HepG2 (cell line): ENCODE measurements at regions not wholly inside any gene's neighbourhood (a gene's known extent, or its start where the extent isn't known, plus 50 kb on each side); places are given as distances from the start of the nearest gene placed in this dataset.

Experiments used
- ATAC-seq: fragments of 200-7000 bp; cut with Tn5 transposase; 3 replicates; pipeline ENCODE4 v1.9.1; 2020; ENCODE audit warnings: mild to moderate bottlenecking, moderate library complexity
- BruUV-seq: library from RNA; stranded (reverse); fragments of 400-500 nt; replicated peaks from 2 replicates; lab custom pipeline; 2021; lab: Mats Ljungman, UMichigan
- CTCF ChIA-PET: fragments of 300-600 bp; formaldehyde crosslinking; extraction: SDS; loops from one replicate; lab custom pipeline; 2021; ENCODE audit warnings: low total read pairs, inconsistent platforms, low intra/inter-chr PET ratio; lab: Yijun Ruan, JAX
- POLR2A ChIA-PET: fragments of 350-600 bp; sonication (Branson Sonifier 250); formaldehyde crosslinking; loops from one replicate; lab custom pipeline; 2020; ENCODE audit warnings: antibody characterized with exemption, inconsistent platforms; lab: Yijun Ruan, JAX
- DNase-seq: peaks from one replicate; pipeline ENCODE4 v3.0.0-alpha.2; 2015; ENCODE audit warnings: low spot score
- FAIRE-seq: peaks from 3 replicates; lab custom pipeline; 2011; peaks lifted over from hg19 to GRCh38; lab: Jason Lieb, UNC
- H2AFZ ChIP-seq: one replicate; pipeline ENCODE4 v1.6.1; 2011; ENCODE audit warnings: low read length, inconsistent platforms
- H3K27ac ChIP-seq: fragments of 300-600 bp; 3 replicates; pipeline ENCODE4 v1.8.0; 2011; ENCODE audit warnings: mixed run types, mild to moderate bottlenecking, mixed read lengths, low read length, inconsistent platforms; ENCODE audit not compliant: insufficient read depth; ENCODE audit errors: extremely low read length
- H3K27me3 ChIP-seq, 2 experiments: fragments of 200-600 bp in 1 of 2; 2 replicates in 1 of 2; 3 replicates in 1 of 2; pipeline versions ENCODE4 v1.6.0 to v1.8.0; 2011; ENCODE audit warnings: low read length in 2 of 2, mild to moderate bottlenecking in 2 of 2, moderate library complexity in 2 of 2, inconsistent platforms in 1 of 2; ENCODE audit not compliant: insufficient read depth in 2 of 2, control insufficient read depth in 1 of 2
- H3K36me3 ChIP-seq, 2 experiments: fragments of 200-600 bp in 1 of 2; replicated peaks in 1 of 2; 2 replicates in 1 of 2; 3 replicates in 1 of 2; pipeline versions ENCODE4 v1.5.1 to v1.8.0; 2011; ENCODE audit warnings: low read length in 2 of 2, inconsistent platforms in 1 of 2; ENCODE audit not compliant: insufficient read depth in 2 of 2, control insufficient read depth in 1 of 2
- H3K4me1 ChIP-seq: 2 replicates; pipeline ENCODE4 v1.5.1; 2012; ENCODE audit warnings: low read length, inconsistent platforms; ENCODE audit not compliant: insufficient read depth
- H3K4me2 ChIP-seq: 2 replicates; pipeline ENCODE4 v1.6.0; 2011; ENCODE audit warnings: low read depth, low read length, inconsistent platforms
- H3K4me3 ChIP-seq, 3 experiments: fragments of 200-600 bp in 1 of 3; sonication (generic), shearing (Covaris generic) in 1 of 3; replicated peaks in 1 of 3; 2 replicates each; pipeline ENCODE4 v1.5.1; 2011 to 2016; ENCODE audit warnings: low read length in 3 of 3, inconsistent platforms in 2 of 3, low read depth in 2 of 3, mild to moderate bottlenecking in 2 of 3, control low read depth in 1 of 3, mixed read lengths in 1 of 3; ENCODE audit not compliant: insufficient read depth in 1 of 3
- H3K79me2 ChIP-seq: one replicate; pipeline ENCODE4 v1.6.1; 2011; ENCODE audit warnings: low read length, inconsistent platforms; ENCODE audit not compliant: insufficient read depth
- H3K9ac ChIP-seq: 2 replicates; pipeline ENCODE4 v1.6.0; 2011; ENCODE audit warnings: mild to moderate bottlenecking, low read depth, low read length, inconsistent platforms; ENCODE audit not compliant: insufficient read depth
- H3K9me3 ChIP-seq: 2 replicates; pipeline ENCODE4 v1.5.1; 2012; ENCODE audit warnings: mild to moderate bottlenecking, low read length
- H4K20me1 ChIP-seq: 2 replicates; pipeline ENCODE4 v1.6.0; 2011; ENCODE audit warnings: inconsistent platforms, mild to moderate bottlenecking, low read length, moderate library complexity; ENCODE audit not compliant: insufficient read depth
- ELF3 ChIP-seq: IDR thresholded peaks from 2 replicates; pipeline ENCODE4 v1.6.1; 2016; ENCODE audit warnings: missing genetic modification reagents, missing compliant biosample characterization
- MBNL3 ChIP-seq: fragments of 250-450 bp; sonication (Bioruptor Pico); conservative IDR thresholded peaks from 2 replicates; pipeline ENCODE4 v1.8.0; 2022; ENCODE audit warnings: mild to moderate bottlenecking, inconsistent platforms
- NAIF1 ChIP-seq: sonication (generic); formaldehyde crosslinking; IDR thresholded peaks from 2 replicates; pipeline ENCODE4 v1.5.0; 2020; ENCODE audit warnings: mild to moderate bottlenecking, missing genetic modification reagents, borderline replicate concordance
- SAFB2 ChIP-seq: sonication (generic); formaldehyde crosslinking; IDR thresholded peaks from 2 replicates; pipeline ENCODE4 v1.5.1; 2020; ENCODE audit warnings: missing genetic modification reagents, low read depth, mild to moderate bottlenecking, borderline replicate concordance
- SRSF1 ChIP-seq: fragments of 200-400 bp; formaldehyde crosslinking; optimal IDR thresholded peaks from 2 replicates; pipeline ENCODE3; 2017; ENCODE audit warnings: mild to moderate bottlenecking, low read depth, low read length, moderate library complexity
- YEATS2 ChIP-seq: sonication (generic); formaldehyde crosslinking; IDR thresholded peaks from 2 replicates; pipeline ENCODE4 v1.4.0; 2020; ENCODE audit warnings: missing genetic modification reagents, borderline replicate concordance
- ZFP62 ChIP-seq: sonication (generic); formaldehyde crosslinking; IDR thresholded peaks from 2 replicates; pipeline ENCODE4 v1.4.0; 2020; ENCODE audit warnings: missing genetic modification reagents
- ZNF17 ChIP-seq: sonication (generic); formaldehyde crosslinking; IDR thresholded peaks from 2 replicates; pipeline ENCODE4 v1.5.0; 2020; ENCODE audit warnings: mild to moderate bottlenecking, missing genetic modification reagents
- ZNF253 ChIP-seq: sonication (generic); formaldehyde crosslinking; IDR thresholded peaks from 2 replicates; pipeline ENCODE4 v1.8.0; 2022; ENCODE audit warnings: mild to moderate bottlenecking, missing genetic modification reagents, borderline replicate concordance
- ZSCAN25 ChIP-seq: sonication (generic); formaldehyde crosslinking; IDR thresholded peaks from 2 replicates; pipeline ENCODE4 v1.8.0; 2022; ENCODE audit warnings: mild to moderate bottlenecking, missing genetic modification reagents
- WGBS: methylation state at CpG from one replicate; pipeline ENCODE4 v1.1.6; 2017; ENCODE audit warnings: low lambda C conversion rate; 5-methylcytosine and 5-hydroxymethylcytosine counted together
- in situ Hi-C: cut with HindIII; loops from 2 replicates; pipeline ENCODE4 v1.10.0; 2017; ENCODE audit warnings: low pct_unique_long_range_greater_than_20kb; ENCODE audit not compliant: extremely low pct_ligation_motif_present
- intact Hi-C: fragments of 100-400 bp; cut with micrococcal nuclease; formaldehyde crosslinking; loops from one replicate; pipeline ENCODE4 v1.10.0; 2022; ENCODE audit not compliant: unreplicated experiment
- TF ChIP-seq, protein P1 (sequence below): sonication (generic); formaldehyde crosslinking; IDR thresholded peaks from 2 replicates; pipeline ENCODE4 v1.4.0; 2020; ENCODE audit warnings: missing genetic modification reagents, borderline replicate concordance
- TF ChIP-seq, protein P2 (sequence below): sonication (generic); formaldehyde crosslinking; IDR thresholded peaks from 2 replicates; pipeline ENCODE4 v1.9.0; 2021; ENCODE audit warnings: missing genetic modification reagents, borderline replicate concordance
- TF ChIP-seq, protein P3 (sequence below): sonication (generic); formaldehyde crosslinking; IDR thresholded peaks from 2 replicates; pipeline ENCODE4 v1.5.0; 2020; ENCODE audit warnings: missing genetic modification reagents, mild to moderate bottlenecking, borderline replicate concordance

DNA sequence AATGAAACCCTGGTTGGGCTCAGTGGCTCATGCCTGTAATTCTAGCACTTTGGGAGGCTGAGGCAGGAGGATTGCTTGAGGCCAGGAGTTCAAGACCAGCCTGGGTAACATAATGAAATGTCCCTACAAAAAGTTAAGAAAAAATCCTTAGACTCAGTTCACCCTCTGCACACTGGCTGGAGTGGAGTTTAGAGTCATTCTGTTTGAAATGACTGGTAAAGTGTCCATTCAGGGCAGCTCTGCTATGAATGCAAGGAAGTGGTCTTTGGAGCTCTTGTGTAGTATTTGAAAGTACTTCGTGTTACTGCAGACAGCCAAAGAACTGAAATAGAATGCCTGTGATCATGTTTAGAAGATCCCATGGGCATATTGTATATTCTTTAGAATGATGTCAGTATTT lies 466.5 kb downstream of the PCNX1 start (continued):
- TF ChIP-seq, protein P1, sequence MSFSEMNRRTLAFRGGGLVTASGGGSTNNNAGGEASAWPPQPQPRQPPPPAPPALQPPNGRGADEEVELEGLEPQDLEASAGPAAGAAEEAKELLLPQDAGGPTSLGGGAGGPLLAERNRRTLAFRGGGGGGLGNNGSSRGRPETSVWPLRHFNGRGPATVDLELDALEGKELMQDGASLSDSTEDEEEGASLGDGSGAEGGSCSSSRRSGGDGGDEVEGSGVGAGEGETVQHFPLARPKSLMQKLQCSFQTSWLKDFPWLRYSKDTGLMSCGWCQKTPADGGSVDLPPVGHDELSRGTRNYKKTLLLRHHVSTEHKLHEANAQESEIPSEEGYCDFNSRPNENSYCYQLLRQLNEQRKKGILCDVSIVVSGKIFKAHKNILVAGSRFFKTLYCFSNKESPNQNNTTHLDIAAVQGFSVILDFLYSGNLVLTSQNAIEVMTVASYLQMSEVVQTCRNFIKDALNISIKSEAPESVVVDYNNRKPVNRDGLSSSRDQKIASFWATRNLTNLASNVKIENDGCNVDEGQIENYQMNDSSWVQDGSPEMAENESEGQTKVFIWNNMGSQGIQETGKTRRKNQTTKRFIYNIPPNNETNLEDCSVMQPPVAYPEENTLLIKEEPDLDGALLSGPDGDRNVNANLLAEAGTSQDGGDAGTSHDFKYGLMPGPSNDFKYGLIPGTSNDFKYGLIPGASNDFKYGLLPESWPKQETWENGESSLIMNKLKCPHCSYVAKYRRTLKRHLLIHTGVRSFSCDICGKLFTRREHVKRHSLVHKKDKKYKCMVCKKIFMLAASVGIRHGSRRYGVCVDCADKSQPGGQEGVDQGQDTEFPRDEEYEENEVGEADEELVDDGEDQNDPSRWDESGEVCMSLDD, result no peak
- TF ChIP-seq ZSCAN25 (no peak), SRSF1 (no peak)
- TF ChIP-seq, protein P2, sequence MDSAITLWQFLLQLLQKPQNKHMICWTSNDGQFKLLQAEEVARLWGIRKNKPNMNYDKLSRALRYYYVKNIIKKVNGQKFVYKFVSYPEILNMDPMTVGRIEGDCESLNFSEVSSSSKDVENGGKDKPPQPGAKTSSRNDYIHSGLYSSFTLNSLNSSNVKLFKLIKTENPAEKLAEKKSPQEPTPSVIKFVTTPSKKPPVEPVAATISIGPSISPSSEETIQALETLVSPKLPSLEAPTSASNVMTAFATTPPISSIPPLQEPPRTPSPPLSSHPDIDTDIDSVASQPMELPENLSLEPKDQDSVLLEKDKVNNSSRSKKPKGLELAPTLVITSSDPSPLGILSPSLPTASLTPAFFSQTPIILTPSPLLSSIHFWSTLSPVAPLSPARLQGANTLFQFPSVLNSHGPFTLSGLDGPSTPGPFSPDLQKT (CRISPR knock-in tag), result no peak

DNA sequence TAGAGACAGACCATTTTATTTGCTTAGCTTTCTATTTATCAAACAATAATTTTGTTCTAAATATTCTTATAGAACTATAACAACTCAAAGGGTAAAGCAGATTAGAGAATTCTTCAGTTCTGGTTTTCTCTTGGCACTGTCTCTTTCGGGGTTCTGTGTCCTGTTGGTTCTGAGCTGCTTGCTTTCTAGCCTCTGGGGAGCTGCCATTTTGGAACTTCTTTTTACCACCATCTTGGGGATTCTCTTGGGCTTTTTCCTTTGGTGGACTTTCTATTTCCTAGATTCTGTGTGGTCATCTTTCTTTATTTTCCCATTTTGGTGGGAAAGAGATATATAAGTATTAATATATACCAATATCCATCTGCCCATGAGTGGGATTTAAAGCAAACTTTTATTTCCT lies 467.7 kb downstream of the PCNX1 start:
- Histone ChIP-seq H3K36me3 (no peaks in the 10 kb centered on the region), H3K4me1 (peaks cover 13% of the 10 kb centered on the region; the same call in 1 of the 2 replicates), H3K4me3 (no peak overlapping the region), H3K4me2 (no peak overlapping the region), H2AFZ (no peak overlapping the region), H3K9ac (no peak overlapping the region), H3K27me3 (no peaks in the 10 kb centered on the region), H3K27ac (no peak overlapping the region), H3K9me3 (no peaks in the 10 kb centered on the region), H3K79me2 (peaks cover 18% of the 10 kb centered on the region), H4K20me1 (no peaks in the 10 kb centered on the region)
- no peak for DNase-seq
- POLR2A ChIA-PET, result no interaction called here
- in situ Hi-C loops (no loop called here), intact Hi-C loops (no loop called here)
- TF ChIP-seq ZNF253 (CRISPR knock-in tag), result no peak
- no peak for TF ChIP-seq MBNL3 (CRISPR knock-in tag)
- TF ChIP-seq ZNF17 (CRISPR knock-in tag), result no peak
- TF ChIP-seq, protein P3, sequence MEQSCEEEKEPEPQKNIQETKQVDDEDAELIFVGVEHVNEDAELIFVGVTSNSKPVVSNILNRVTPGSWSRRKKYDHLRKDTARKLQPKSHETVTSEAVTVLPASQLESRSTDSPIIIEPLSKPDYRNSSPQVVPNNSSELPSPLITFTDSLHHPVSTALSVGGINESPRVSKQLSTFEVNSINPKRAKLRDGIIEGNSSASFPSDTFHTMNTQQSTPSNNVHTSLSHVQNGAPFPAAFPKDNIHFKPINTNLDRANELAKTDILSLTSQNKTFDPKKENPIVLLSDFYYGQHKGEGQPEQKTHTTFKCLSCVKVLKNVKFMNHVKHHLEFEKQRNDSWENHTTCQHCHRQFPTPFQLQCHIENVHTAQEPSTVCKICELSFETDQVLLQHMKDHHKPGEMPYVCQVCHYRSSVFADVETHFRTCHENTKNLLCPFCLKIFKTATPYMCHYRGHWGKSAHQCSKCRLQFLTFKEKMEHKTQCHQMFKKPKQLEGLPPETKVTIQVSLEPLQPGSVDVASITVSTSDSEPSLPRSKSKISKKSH (CRISPR knock-in tag), result no peak
- TF ChIP-seq ELF3 (CRISPR knock-in tag), result no peak
- TF ChIP-seq SAFB2 (CRISPR knock-in tag), result no peak
- TF ChIP-seq ZFP62 (CRISPR knock-in tag), result no peak
- no peak for TF ChIP-seq NAIF1
- TF ChIP-seq YEATS2 (CRISPR knock-in tag), result no peak
- no peak for FAIRE-seq
- CTCF ChIA-PET, result no interaction called here
- no TSS peak for BruUV-seq
- WGBS, result 90% methylated on average over 1 of the region's 1 CpG
- ATAC-seq, result no peak
